Activated CD8-positive, alpha-beta T cell treated with anti-CD3 and anti-CD28 coated beads, Interleukin-2, amount 10 ng/mL, durations not matched to agents 7 days and 5 days (primary cell): ENCODE measurements at regions not wholly inside any gene's neighbourhood (a gene's known extent, or its start where the extent isn't known, plus 50 kb on each side); places are given as distances from the start of the nearest gene placed in this dataset.

Source experiments
- ATAC-seq: fragments of 150-1000 bp; cut with Tn5 transposase; one replicate; pipeline ENCODE4 v1.10.0; 2021; ENCODE audit warnings: moderate library complexity
- CTCF ChIA-PET: fragments of 350-600 bp; sonication (Branson Sonifier 250); formaldehyde crosslinking; loops from one replicate; lab custom pipeline; 2021; ENCODE audit warnings: antibody characterized with exemption; lab: Charles Lee
- POLR2A ChIA-PET: fragments of 350-600 bp; sonication (Branson Sonifier 250); formaldehyde crosslinking; loops from one replicate; lab custom pipeline; 2021; ENCODE audit warnings: antibody characterized with exemption; lab: Charles Lee
- DNase-seq: peaks from one replicate; pipeline ENCODE4 v3.0.0-alpha.2; 2020
- H3K27ac Mint-ChIP-seq: one replicate; pipeline ENCODE4 v1.8.0; 2021; ENCODE audit warnings: mild to moderate bottlenecking, mixed read lengths
- H3K27me3 Mint-ChIP-seq: one replicate; pipeline ENCODE4 v1.8.0; 2021; ENCODE audit warnings: low read depth, mixed read lengths
- H3K36me3 Mint-ChIP-seq: one replicate; pipeline ENCODE4 v1.8.0; 2021; ENCODE audit warnings: low read depth, mixed read lengths
- H3K4me1 Mint-ChIP-seq: one replicate; pipeline ENCODE4 v1.8.0; 2021; ENCODE audit warnings: low read depth, mixed read lengths
- H3K4me3 Mint-ChIP-seq: one replicate; pipeline ENCODE4 v1.8.0; 2021; ENCODE audit warnings: mild to moderate bottlenecking, mixed read lengths
- H3K9me3 Mint-ChIP-seq: one replicate; pipeline ENCODE4 v1.8.0; 2022; ENCODE audit warnings: mixed read lengths; ENCODE audit not compliant: insufficient read depth

- Mint-ChIP-seq H3K27ac (no peak overlapping the region), H3K36me3 (no peaks in the 10 kb centered on the region), H3K4me1 (no peaks in the 10 kb centered on the region), H3K4me3 (no peak overlapping the region), H3K27me3 (no peaks in the 10 kb centered on the region), H3K9me3 (no peaks in the 10 kb centered on the region)
- ChIA-PET POLR2A (interaction anchor here (0.6 kb wide), 1 partner anchor 669 kb away, joined by 5 read pairs; no protein-coding TSS in a partner anchor), CTCF (no interaction called here)
- no peak for ATAC-seq
- no peak for DNase-seq
Measured at GRCh38 chr3:62982795-62983455, 107.7 kb upstream of the CADPS start.

- DNase-seq: no peak
- ATAC-seq: no peak
- Mint-ChIP-seq H3K9me3 (no peaks in the 10 kb centered on the region), H3K27ac (no peak overlapping the region), H3K4me3 (no peak overlapping the region), H3K36me3 (no peaks in the 10 kb centered on the region), H3K4me1 (no peaks in the 10 kb centered on the region), H3K27me3 (no peaks in the 10 kb centered on the region)
- POLR2A ChIA-PET: no interaction called here
- CTCF ChIA-PET: no interaction called here
Measured at GRCh38 chr3:62986061-62986460, 110.8 kb upstream of the CADPS start.

- POLR2A ChIA-PET: no interaction called here
- no peak overlapping the region for H3K27ac Mint-ChIP-seq
- H3K4me3 Mint-ChIP-seq: no peak overlapping the region
- H3K27me3 Mint-ChIP-seq: no peaks in the 10 kb centered on the region
- no peaks in the 10 kb centered on the region for H3K36me3 Mint-ChIP-seq
- no peaks in the 10 kb centered on the region for H3K9me3 Mint-ChIP-seq
- DNase-seq (no peak), ATAC-seq (no peak)
- CTCF ChIA-PET: no interaction called here
- H3K4me1 Mint-ChIP-seq: no peaks in the 10 kb centered on the region
Measured at GRCh38 chr3:62987721-62988120, 112.5 kb upstream of the CADPS start.

- no peaks in the 10 kb centered on the region for H3K9me3 Mint-ChIP-seq
- CTCF ChIA-PET: no interaction called here
- no peaks in the 10 kb centered on the region for H3K36me3 Mint-ChIP-seq
- ATAC-seq (no peak), DNase-seq (no peak)
- POLR2A ChIA-PET: no interaction called here
- H3K4me3 Mint-ChIP-seq: no peak overlapping the region
- no peak overlapping the region for H3K27ac Mint-ChIP-seq
- no peaks in the 10 kb centered on the region for H3K27me3 Mint-ChIP-seq
- no peaks in the 10 kb centered on the region for H3K4me1 Mint-ChIP-seq
Measured at GRCh38 chr3:62990704-62991413, 115.6 kb upstream of the CADPS start.

- ATAC-seq (no peak), DNase-seq (no peak)
- Mint-ChIP-seq H3K4me3 (no peak overlapping the region), H3K9me3 (no peaks in the 10 kb centered on the region), H3K27ac (no peak overlapping the region), H3K36me3 (no peaks in the 10 kb centered on the region), H3K27me3 (no peaks in the 10 kb centered on the region), H3K4me1 (no peaks in the 10 kb centered on the region)
- ChIA-PET POLR2A (no interaction called here), CTCF (no interaction called here)
Measured at GRCh38 chr3:62992520-62992919, 117.3 kb upstream of the CADPS start.

- ChIA-PET POLR2A (no interaction called here), CTCF (no interaction called here)
- no peaks in the 10 kb centered on the region for H3K27me3 Mint-ChIP-seq
- no peaks in the 10 kb centered on the region for H3K4me1 Mint-ChIP-seq
- DNase-seq (no peak), ATAC-seq (no peak)
- H3K27ac Mint-ChIP-seq: no peak overlapping the region
- no peak overlapping the region for H3K4me3 Mint-ChIP-seq
- no peaks in the 10 kb centered on the region for H3K36me3 Mint-ChIP-seq
- no peaks in the 10 kb centered on the region for H3K9me3 Mint-ChIP-seq
Measured at GRCh38 chr3:62995119-62995518, 119.9 kb upstream of the CADPS start.

GRCh38 chr3:62995530-62995929, 120.3 kb upstream of the CADPS start:
- H3K4me1 Mint-ChIP-seq: no peaks in the 10 kb centered on the region
- peaks cover 3% of the 10 kb centered on the region for H3K9me3 Mint-ChIP-seq
- ChIA-PET CTCF (no interaction called here), POLR2A (no interaction called here)
- no peak for ATAC-seq
- H3K27me3 Mint-ChIP-seq: no peaks in the 10 kb centered on the region
- no peak overlapping the region for H3K4me3 Mint-ChIP-seq
- DNase-seq: no peak
- H3K36me3 Mint-ChIP-seq: no peaks in the 10 kb centered on the region
- no peak overlapping the region for H3K27ac Mint-ChIP-seq

GRCh38 chr3:62997369-62997768, 122.2 kb upstream of the CADPS start:
- ChIA-PET POLR2A (no interaction called here), CTCF (no interaction called here)
- H3K27ac Mint-ChIP-seq: no peak overlapping the region
- H3K27me3 Mint-ChIP-seq: no peaks in the 10 kb centered on the region
- H3K4me1 Mint-ChIP-seq: no peaks in the 10 kb centered on the region
- H3K36me3 Mint-ChIP-seq: no peaks in the 10 kb centered on the region
- H3K4me3 Mint-ChIP-seq: no peak overlapping the region
- H3K9me3 Mint-ChIP-seq: peaks cover 3% of the 10 kb centered on the region
- ATAC-seq: no peak
- DNase-seq: no peak

DNA sequence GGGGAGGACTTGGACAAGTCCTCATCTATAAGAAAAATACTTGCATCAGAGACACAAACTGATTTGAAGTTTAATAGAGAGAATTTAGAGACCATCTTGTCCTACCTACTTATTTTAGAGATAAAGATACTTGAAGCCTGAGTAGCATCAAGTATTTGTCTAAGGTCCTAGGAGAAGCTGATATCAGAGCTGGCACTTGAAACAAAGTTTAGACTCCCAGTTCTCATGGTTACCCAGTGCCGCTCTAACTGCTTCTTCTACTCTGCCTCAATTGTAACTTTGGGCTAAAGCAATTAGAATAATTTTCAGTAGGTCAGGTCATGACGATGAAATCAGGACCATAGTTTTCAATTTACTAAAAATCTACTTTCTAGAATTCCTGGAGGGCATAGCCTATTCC, 123.9 kb upstream of the CADPS start:
- H3K27me3 Mint-ChIP-seq: no peaks in the 10 kb centered on the region
- no peak overlapping the region for H3K4me3 Mint-ChIP-seq
- H3K4me1 Mint-ChIP-seq: no peaks in the 10 kb centered on the region
- DNase-seq (no peak), ATAC-seq (no peak)
- ChIA-PET CTCF (no interaction called here), POLR2A (no interaction called here)
- H3K9me3 Mint-ChIP-seq: peaks cover 3% of the 10 kb centered on the region
- no peak overlapping the region for H3K27ac Mint-ChIP-seq
- no peaks in the 10 kb centered on the region for H3K36me3 Mint-ChIP-seq

- Mint-ChIP-seq H3K27ac (no peak overlapping the region), H3K4me3 (no peak overlapping the region), H3K4me1 (no peaks in the 10 kb centered on the region), H3K27me3 (no peaks in the 10 kb centered on the region), H3K36me3 (no peaks in the 10 kb centered on the region), H3K9me3 (peaks cover 3% of the 10 kb centered on the region)
- DNase-seq (no peak), ATAC-seq (no peak)
- CTCF ChIA-PET: no interaction called here
- POLR2A ChIA-PET: no interaction called here
Measured at GRCh38 chr3:62999791-63000190, 124.6 kb upstream of the CADPS start.

- Mint-ChIP-seq H3K4me3 (no peak overlapping the region), H3K36me3 (no peaks in the 10 kb centered on the region), H3K4me1 (no peaks in the 10 kb centered on the region), H3K27me3 (no peaks in the 10 kb centered on the region), H3K9me3 (peaks cover 3% of the 10 kb centered on the region), H3K27ac (no peak overlapping the region)
- DNase-seq (no peak), ATAC-seq (no peak)
- CTCF ChIA-PET: no interaction called here
- POLR2A ChIA-PET: no interaction called here
Measured at GRCh38 chr3:63004448-63004847, 129.2 kb upstream of the CADPS start.

- H3K27ac Mint-ChIP-seq: no peak overlapping the region
- CTCF ChIA-PET: no interaction called here
Measured at GRCh38 chr3:63015614-63016309, 140.5 kb upstream of the CADPS start.

More at GRCh38 chr3:63015614-63016309, 140.5 kb upstream of the CADPS start:
- no peak overlapping the region for H3K4me3 Mint-ChIP-seq
- H3K4me1 Mint-ChIP-seq: no peaks in the 10 kb centered on the region
- H3K36me3 Mint-ChIP-seq: no peaks in the 10 kb centered on the region
- peaks cover 9% of the 10 kb centered on the region for H3K9me3 Mint-ChIP-seq
- no peaks in the 10 kb centered on the region for H3K27me3 Mint-ChIP-seq
- DNase-seq (no peak), ATAC-seq (no peak)
- POLR2A ChIA-PET: no interaction called here
